SKM-1 (cell line): ENCODE measurements at regions not wholly inside any gene's neighbourhood (a gene's known extent, or its start where the extent isn't known, plus 50 kb on each side); places are given as distances from the start of the nearest gene placed in this dataset.

ENCODE experiments used
- DNase-seq: peaks from one replicate; lab custom pipeline; 2025; ENCODE audit not compliant: unreplicated experiment; lab: John Stamatoyannopoulos, UW

GRCh38 chr11:69904161-69904973 is 85.2 kb upstream of the FGF3 start:
- no peak for DNase-seq

DNA sequence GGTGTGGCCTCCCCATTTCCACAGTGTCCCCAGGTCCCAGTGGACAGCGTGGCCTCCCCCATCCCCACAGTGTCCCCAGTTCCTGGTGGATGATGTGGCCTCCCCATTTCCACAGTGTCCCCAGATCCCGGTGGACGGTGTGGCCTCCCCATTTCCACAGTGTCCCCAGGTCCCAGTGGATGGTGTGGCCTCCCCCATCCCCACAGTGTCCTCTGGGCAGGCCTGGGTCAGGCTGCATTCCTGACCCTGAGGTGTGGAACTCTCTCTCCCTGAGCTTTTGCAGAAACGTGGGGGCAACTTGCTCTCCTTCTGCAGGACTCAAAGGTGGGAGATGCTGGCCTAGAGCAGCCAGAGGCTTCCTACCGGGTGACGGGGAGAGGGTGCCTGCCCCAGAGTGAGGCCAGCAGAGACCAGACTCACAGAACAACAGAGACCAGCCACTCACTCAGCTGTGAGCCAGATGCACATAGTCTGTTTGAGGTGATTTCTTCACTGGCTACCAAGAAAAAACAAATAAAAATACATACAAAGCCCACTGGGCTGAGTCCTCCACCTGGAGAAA is 85.8 kb upstream of the FGF3 start:
- DNase-seq, result no peak

DNA sequence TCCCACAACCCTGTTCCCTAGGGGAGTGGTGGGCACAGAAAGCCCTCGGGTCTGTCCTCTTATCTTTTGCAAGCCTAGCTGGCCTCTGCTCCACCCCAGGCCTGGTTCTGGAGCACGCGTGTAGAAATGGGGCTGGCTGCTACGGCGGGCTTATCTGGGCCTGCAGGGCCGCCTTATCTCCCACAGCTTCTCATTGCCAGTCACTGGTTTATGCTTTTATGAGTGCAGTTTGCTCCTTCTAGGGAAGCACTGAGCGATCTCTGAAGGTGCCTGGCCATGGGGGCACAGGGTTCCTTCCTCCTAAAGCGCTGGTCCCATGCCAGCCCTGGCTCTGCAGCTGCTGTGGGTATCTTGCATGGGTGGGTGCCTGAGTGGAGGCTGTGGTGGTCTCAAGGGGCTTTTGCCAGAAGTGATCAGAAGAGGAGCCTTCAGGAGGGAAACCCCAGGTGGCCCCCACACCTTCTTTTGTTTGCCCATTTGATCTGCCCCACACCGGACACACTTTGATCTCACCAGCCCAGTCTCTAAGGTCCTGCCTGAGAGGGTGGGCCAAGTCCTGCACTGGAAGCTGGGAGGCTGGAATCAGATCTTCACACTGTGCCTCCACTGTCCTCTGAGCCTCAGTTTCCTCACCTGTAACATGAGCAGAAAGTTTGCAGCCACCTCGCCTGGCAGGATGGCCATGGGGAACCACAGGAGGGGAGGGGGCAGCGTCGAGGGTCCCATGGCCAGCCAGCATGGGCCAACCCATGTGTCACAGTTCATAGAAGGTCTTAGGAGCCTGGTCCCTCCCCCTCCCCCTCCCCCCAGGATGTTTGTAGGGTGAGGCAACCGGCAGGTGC is 86.6 kb upstream of the FGF3 start:
- no peak for DNase-seq

DNA sequence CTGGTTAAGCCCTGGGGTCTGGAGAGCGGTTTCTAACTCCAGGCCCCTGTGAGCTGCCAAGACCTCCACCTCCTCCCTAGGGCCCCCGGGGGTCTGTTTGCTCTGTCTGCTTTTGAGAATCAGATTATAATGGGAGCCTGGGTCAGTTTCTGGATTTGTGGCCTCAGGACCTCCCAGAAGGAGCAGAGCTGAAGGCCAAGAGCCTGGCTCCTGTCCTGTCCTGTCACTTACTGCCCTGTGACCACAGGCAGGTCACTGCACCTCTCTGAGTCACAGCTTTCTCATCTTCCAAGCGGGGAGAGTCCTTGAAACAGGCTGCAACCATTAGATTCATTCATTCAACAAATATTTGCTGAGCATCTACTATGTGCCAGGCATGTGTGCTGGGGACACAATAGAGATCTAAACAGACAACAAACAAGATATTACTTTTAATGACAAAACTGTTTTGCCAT is 87.3 kb upstream of the FGF3 start:
- no peak for DNase-seq

DNA sequence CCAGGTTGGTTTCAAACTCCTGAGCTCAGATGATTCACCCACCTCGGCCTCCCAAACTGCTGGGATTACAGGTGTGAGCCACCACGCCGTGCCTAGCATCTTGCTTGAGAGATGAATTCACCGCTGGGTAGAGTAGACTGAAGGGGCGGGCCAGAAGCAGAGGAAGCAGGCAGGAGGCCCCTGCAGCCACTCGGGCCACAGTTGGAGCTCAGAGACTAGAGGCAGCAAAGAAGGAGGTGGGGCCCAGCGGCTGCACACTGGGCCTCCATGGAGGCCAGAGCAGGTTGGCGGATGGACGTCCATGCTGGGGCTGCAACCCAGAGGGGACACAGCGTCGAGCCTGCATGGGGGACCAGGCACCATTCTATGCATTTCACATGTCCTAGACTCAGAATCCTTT is 88.4 kb upstream of the FGF3 start:
- DNase-seq, result no peak

GRCh38 chr11:69908511-69909220 is 89.5 kb upstream of the FGF3 start:
- no peak for DNase-seq

GRCh38 chr11:69909561-69910518 is 90.6 kb upstream of the FGF3 start:
- no peak for DNase-seq

- no peak for DNase-seq
Observed at GRCh38 chr11:69910519-69911309, 91.5 kb upstream of the FGF3 start.

DNA sequence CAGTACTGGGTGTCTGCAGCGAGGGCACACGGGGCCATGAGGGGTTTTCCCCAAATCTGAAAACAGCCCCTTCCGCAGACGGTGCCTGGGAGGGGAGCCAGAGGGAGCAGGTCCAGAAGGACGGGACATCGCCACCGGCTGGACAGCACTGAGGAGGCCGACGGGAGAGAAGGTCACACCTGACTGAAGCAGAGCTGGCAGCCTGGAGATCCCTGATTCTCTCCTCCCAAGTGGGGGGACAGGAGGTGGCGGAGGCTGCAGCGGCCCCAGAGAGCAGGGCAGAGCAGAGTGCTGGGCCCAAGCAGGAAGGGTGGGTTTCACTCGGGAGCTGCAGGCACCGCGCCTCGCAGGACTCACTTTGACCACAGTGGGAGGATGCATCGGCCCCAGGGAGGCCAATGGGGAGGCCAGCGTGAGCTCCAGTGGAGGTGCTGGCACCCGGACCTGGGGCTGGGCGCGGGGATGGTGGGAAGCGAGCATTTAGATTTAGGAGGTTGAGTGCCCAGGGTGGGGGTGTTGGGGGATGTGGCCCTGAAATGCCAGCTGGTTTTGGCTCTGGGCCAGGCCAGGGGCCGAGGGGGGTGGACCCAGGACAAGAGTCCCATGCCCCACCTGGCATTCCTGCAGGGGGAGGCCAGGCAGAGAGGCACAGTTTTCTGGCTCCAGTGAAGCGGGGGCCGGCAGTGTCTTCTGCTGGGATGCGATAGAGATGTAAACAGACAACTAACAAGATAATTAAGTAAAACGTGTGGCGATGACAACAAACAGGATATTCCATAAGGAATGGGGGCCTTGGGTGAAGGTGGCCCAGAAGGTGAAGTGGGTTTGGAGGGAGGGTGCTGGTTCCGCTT is 92.3 kb upstream of the FGF3 start:
- no peak for DNase-seq

- DNase-seq, result no peak
Observed at GRCh38 chr11:69912161-69912910, 93.1 kb upstream of the FGF3 start.

- no peak for DNase-seq
Observed at GRCh38 chr11:69912911-69913451, 93.8 kb upstream of the FGF3 start.

DNA sequence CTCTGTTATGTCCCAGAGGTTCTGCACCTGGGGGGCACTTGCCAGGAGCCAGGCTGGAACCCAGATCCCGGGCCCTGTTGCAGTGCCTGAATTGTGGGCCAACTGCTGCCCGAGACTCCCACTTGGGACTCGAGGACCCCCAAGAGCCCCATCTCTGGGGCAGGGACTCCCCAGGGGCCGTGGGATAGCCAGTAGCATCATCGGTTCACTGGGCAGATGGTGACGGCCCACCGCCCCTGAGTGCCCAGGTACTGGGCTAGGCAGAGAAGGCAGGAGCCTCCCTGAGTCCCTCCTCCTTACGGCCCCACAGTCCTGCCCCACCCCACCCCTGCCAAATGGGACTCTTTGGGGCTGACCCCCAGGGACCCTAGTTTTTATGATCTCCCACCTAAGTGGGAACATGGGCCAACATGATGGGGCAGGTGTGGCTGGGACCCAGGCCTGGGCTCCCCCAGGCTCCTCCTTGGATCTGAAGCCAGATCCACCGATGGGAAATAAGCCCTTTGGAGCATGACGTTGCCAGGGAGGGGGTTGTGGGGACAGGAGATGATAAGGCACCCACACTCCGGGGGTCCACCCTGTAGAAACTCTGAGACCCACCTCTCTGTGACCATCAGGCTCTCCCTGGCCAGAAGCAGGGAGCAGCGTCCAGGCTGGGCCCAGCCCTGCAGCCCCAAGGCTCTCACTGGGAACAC is 94.5 kb upstream of the FGF3 start:
- no peak for DNase-seq

- no peak for DNase-seq
Observed at GRCh38 chr11:69914286-69915150, 95.3 kb upstream of the FGF3 start.

DNA sequence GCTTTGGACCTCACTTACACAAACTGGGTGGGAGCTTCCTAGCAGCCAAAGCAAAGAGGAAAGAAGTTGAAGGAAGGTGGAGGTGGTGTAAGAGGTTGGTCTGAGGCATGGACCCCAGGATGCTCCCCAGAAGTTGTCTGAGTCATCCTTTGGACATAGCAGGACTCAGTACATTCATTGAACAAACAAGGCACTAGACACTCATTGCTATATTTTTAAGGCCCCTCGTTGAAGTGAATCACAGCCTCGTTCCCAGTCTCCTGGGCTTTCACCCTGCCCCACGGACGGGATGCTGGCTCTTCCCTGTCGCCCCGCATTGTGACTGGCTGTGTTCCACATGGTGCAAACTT is 95.9 kb upstream of the FGF3 start:
- DNase-seq, result no peak

GRCh38 chr11:69915501-69916250 is 96.5 kb upstream of the FGF3 start:
- no peak for DNase-seq
